Muscle layer of duodenum (tissue), 2 donors: ENCODE measurements at regions not wholly inside any gene's neighbourhood (a gene's known extent, or its start where the extent isn't known, plus 50 kb on each side); places are given as distances from the start of the nearest gene placed in this dataset.

Source experiments
- H3K27ac ChIP-seq: one replicate; pipeline ENCODE4 v1.7.0; 2013; ENCODE audit warnings: mild to moderate bottlenecking, low read length
- H3K27me3 ChIP-seq: one replicate; pipeline ENCODE4 v1.7.0; 2013; ENCODE audit warnings: low read depth, mild to moderate bottlenecking, control low read depth, low read length
- H3K36me3 ChIP-seq, 2 donors: one replicate each; pipeline ENCODE4 v1.7.0; 2013; ENCODE audit warnings: low read length in 2 of 2, control low read depth in 1 of 2, mild to moderate bottlenecking in 1 of 2; ENCODE audit not compliant: insufficient read depth in 2 of 2, control insufficient read depth in 1 of 2
- H3K4me1 ChIP-seq, 2 donors: one replicate each; pipeline ENCODE4 v1.7.0; 2013; ENCODE audit warnings: low read length in 2 of 2, mild to moderate bottlenecking in 2 of 2, control low read depth in 1 of 2, moderate library complexity in 1 of 2; ENCODE audit not compliant: insufficient read depth in 2 of 2, control insufficient read depth in 1 of 2
- H3K4me3 ChIP-seq, 2 donors: one replicate each; pipeline ENCODE4 v1.7.0; 2013; ENCODE audit warnings: low read length in 2 of 2, low read depth in 1 of 2, mild to moderate bottlenecking in 1 of 2
- H3K9me3 ChIP-seq, 2 donors: one replicate each; pipeline ENCODE4 v1.7.0; 2013; ENCODE audit warnings: low read length in 2 of 2, control low read depth in 1 of 2, mild to moderate bottlenecking in 1 of 2; ENCODE audit not compliant: control insufficient read depth in 1 of 2
- donor health status: healthy.

DNA sequence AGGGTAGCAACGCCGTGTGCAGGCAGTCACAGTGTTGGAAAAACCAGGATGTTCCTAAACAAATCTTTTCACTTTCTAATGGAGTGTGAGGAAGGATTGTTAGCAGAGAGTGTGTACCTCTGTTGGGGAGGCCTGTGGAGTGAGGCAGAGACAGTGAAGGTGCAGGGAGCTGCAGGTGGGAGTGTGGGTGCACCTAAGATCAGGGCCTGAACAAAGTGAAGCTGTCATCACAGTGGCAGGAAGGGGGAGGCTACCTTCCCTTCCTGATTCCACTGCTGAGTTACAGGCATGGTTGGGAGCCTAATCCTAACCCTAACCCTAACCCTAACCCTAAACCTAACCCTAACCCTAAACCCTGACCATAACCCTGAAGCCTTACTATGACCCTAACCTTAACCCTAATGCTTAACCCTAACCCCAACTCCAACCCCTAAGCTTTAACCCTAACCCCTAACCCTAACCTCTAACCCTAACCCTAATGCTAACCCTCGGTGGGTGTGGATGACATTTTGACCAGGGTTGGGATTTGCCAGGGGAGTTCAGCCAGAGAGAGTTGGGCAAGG is 158.8 kb upstream of the KLF6 start:
- no peak overlapping the region for H3K27ac ChIP-seq
- no peak overlapping the region for H3K4me3 ChIP-seq
- H3K9me3 ChIP-seq: peaks cover 0 to 5% of the 10 kb centered on the region in 2 donors
- H3K36me3 ChIP-seq: no peaks in the 10 kb centered on the region
- peaks cover 0 to 4% of the 10 kb centered on the region in 2 donors for H3K4me1 ChIP-seq
- no peaks in the 10 kb centered on the region for H3K27me3 ChIP-seq

DNA sequence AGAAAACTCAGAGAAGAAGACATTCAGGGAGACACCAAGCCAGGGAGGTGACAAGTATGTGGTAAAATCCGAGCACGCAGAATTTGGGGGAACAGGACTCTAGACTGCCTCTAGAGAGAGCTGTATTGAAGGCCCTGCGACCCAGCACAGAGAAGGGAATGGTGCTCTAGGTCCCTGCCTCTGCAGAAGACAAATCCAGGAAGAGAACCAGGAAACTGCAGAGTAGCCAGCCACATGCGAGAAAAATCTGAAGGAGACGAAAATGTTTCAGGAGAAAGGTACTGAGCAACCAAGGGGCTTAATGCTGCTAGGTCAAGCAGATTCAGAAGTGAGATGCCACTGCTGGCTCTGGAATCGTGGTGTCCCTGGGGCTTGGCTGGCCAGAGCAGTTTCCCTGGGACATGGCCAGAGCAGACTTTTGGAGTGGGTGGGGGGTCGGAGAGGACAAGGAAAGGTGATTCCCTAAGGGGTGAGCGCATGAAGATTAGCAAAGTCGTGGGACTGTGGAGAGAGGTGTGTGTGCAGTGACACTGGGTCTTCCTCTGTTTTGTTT is 158.0 kb upstream of the KLF6 start:
- H3K9me3 ChIP-seq: peaks cover 0 to 5% of the 10 kb centered on the region in 2 donors
- no peaks in the 10 kb centered on the region for H3K27me3 ChIP-seq
- no peaks in the 10 kb centered on the region for H3K36me3 ChIP-seq
- H3K4me3 ChIP-seq: no peak overlapping the region
- no peak overlapping the region for H3K27ac ChIP-seq
- H3K4me1 ChIP-seq: peaks cover 0 to 4% of the 10 kb centered on the region in 2 donors

DNA sequence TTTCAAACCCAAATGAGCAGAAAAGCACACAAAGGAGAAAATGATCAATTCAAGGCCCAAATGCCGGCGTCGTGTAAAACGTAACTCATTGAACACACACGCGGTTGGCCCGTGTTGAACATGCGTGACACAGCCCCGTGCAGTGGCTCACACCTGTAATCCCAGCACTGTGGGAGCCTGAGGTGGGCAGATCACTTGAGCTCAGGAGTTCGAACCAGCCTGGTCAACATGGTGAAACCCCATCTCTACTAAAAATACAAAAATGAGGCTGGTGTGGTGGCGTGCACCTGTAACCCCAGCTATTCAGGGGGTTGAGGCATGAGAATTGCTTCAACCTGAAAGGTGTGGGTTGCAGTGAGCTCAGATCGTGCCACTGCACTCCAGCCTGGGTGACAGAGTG is 156.7 kb upstream of the KLF6 start:
- peaks cover 0 to 5% of the 10 kb centered on the region in 2 donors for H3K9me3 ChIP-seq
- no peak overlapping the region for H3K27ac ChIP-seq
- no peak overlapping the region for H3K4me3 ChIP-seq

DNA sequence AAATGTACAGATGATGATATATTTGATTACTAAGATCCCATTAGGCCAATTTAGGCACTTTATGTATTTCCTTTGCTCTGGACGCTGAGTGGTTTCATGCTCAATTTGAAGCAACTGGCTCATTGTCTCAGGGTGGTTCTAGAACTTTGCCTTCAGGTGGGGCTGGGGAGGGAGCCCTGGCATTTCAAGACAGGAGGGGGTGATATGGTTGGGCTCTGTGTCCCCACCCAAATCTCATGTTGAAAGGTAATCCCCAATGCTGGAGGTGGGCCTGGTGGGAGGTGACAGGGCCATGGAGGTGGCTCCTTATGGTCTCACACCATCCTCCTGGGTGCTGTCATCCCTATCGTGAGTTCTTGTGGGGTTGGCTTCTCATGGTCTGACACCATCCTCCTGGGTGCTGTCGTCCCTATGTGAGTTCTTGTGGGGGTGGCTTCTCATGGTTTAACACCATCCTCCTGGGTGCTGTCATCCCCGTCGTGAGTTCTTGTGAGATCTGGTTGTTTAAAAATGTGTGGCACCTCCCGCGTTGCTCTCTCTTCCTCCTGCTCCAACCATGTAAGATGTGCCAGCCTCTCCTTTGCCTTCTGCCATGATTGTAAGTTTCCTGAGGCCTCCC is 151.5 kb upstream of the KLF6 start:
- peaks cover 0 to 5% of the 10 kb centered on the region in 2 donors for H3K36me3 ChIP-seq
- H3K9me3 ChIP-seq: no peaks in the 10 kb centered on the region
- H3K27me3 ChIP-seq: no peaks in the 10 kb centered on the region
- no peak overlapping the region for H3K4me3 ChIP-seq
- peak overlapping the region; percentile 68 for H3K27ac ChIP-seq
- H3K4me1 ChIP-seq: no peaks in the 10 kb centered on the region

More for the DNA sequence above, 156.7 kb upstream of the KLF6 start:
- Histone ChIP-seq H3K36me3 (no peaks in the 10 kb centered on the region), H3K4me1 (peaks cover 0 to 4% of the 10 kb centered on the region in 2 donors), H3K27me3 (no peaks in the 10 kb centered on the region)

DNA sequence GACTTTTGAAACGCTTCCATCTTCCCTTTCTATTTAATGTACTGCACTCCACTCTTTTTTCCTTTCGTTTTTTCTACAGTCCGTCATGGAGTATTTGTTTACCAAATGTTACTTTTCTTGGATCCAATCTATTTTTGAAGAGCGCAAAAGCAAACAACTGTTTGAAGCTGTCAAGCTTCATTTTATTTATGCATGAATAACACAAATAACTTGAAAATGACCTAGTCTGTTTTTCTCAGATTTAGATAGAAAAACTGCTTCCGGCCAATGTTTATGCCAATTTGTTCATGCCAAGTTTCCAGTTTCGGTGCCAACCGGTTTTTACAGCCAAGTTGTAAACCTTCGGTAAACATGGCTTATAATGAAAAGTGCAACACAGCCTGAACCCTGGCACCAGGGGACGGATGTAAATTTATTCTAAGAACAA is 150.9 kb upstream of the KLF6 start:
- no peaks in the 10 kb centered on the region for H3K4me1 ChIP-seq
- no peak overlapping the region for H3K4me3 ChIP-seq
- no peaks in the 10 kb centered on the region for H3K27me3 ChIP-seq
- peaks cover 0 to 5% of the 10 kb centered on the region in 2 donors for H3K36me3 ChIP-seq
- no peaks in the 10 kb centered on the region for H3K9me3 ChIP-seq
- H3K27ac ChIP-seq: peak overlapping the region; percentile 68

DNA sequence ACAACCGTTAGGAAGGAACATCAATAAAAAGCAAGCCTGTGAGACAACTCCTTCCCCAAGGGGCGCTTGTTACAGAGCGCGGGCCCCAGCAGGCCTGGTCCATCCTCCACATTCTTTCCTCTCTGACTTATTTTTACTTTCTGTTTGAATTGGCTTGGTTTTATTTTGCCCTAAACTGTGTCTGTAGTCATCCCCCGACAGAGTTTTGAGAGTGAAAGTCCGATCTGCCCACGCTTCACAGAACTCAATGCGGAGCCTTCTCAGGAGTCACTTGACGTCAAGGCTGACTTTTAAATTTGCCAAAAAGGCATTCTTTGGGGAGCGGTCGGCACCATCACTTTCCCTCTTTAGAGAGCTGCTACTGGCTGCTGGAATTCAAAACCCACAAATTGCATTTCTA is 150.1 kb upstream of the KLF6 start:
- no peaks in the 10 kb centered on the region for H3K9me3 ChIP-seq
- H3K27me3 ChIP-seq: no peaks in the 10 kb centered on the region
- no peak overlapping the region for H3K4me3 ChIP-seq
- H3K4me1 ChIP-seq: no peaks in the 10 kb centered on the region
- H3K36me3 ChIP-seq: peaks cover 0 to 5% of the 10 kb centered on the region in 2 donors
- H3K27ac ChIP-seq: peak overlapping the region; percentile 68

DNA sequence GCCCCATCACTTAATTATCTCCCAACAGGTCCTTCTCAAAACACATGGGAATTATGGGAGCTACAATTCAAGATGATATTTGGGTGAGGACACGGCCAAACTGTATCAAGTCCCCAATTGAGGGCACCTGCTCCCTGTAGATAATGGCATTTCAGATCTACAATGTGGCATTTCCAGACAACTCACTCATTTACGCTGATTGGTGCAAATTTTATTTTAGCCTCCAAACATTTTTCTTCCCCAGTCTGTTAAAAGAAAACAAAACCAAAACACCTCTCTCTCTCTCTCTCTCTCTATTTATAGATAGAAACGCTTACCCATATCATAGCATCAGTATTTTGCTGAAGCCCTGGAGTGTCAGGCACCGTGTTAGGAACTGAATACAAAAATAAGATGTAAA is 148.7 kb upstream of the KLF6 start:
- Histone ChIP-seq H3K27ac (no peak overlapping the region), H3K36me3 (peaks cover 0 to 5% of the 10 kb centered on the region in 2 donors), H3K4me3 (no peak overlapping the region), H3K9me3 (no peaks in the 10 kb centered on the region), H3K27me3 (no peaks in the 10 kb centered on the region), H3K4me1 (no peaks in the 10 kb centered on the region)

DNA sequence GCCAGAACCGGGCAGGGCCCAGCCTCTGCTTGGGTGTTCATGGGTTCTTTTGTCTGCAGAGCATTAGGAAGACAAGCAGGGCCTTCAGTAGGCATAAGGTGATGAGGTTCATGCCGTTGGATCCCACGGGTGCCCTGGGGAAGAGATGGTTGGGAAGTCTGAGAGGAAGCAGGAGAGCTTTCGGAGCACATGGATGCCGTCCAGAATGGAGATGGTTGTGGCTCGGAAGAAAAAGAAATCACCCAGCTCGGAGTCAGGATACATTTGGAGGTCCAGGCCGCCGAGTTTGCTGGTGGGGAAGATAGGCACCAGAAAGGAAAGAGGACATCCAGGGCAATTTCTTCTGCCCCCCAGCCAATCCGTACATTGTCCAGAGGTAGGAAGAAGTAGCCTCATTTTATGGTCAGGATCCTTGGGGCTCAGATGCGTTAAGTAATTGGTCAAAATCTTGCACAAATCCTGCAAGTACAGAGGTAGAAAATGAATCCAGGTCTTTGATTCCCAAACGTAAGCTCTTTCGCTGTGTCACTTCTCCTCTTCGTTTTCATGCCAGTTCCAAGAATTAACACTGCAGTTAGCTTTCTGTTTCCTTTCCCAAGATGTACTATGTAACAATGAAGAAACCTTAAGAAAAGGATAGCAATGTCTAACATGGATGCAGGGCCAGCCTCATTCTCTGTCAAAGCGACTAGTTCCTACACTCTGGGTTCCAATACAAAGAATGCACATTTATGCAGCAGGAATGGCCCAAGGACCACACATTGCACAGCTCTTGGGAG is 147.8 kb upstream of the KLF6 start:
- H3K27me3 ChIP-seq: no peaks in the 10 kb centered on the region
- H3K9me3 ChIP-seq: no peaks in the 10 kb centered on the region
- H3K27ac ChIP-seq: no peak overlapping the region
- peaks cover 0 to 5% of the 10 kb centered on the region in 2 donors for H3K36me3 ChIP-seq
- H3K4me3 ChIP-seq: no peak overlapping the region
- no peaks in the 10 kb centered on the region for H3K4me1 ChIP-seq

DNA sequence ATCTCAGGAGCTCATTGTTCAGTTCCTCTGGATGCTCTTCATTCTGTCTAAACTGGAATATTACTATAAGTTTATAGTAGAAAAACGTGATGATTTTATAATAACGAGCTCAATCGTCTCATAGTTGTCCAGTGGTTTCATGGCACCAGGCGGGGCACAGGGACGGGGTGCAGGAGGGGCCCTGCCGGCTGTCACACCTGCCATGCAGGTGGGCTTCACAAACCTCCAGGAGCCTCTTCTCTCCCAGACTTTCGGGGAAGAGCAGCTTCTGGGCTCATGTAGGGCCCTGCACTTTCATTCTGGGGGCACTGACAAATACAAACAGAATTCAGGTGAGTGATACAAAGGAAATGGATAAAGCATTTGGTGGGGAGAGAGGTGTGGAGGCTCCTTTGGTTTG is 146.9 kb upstream of the KLF6 start:
- Histone ChIP-seq H3K36me3 (peaks cover 0 to 5% of the 10 kb centered on the region in 2 donors), H3K4me3 (no peak overlapping the region), H3K4me1 (no peaks in the 10 kb centered on the region), H3K9me3 (no peaks in the 10 kb centered on the region), H3K27ac (no peak overlapping the region), H3K27me3 (no peaks in the 10 kb centered on the region)

DNA sequence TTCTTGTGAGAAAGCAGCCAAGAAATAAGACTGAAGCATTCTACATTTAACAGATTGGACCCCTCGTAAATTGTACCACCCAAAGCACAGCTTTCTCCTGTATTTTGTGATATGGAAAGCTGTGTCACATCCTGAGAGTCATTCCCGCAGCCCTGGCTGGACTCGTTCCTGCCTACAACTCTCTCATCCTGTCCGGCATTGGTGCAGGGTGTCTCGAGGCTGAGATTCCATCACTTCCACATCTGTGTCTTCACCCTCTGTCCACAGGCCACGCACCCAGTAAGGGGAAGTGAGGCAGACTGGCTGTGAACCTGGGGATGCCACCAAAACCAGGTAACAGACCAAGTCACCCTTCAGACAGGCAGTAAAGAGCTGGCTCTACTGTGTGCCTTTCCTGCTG is 146.2 kb upstream of the KLF6 start:
- Histone ChIP-seq H3K27me3 (no peaks in the 10 kb centered on the region), H3K4me1 (no peaks in the 10 kb centered on the region), H3K4me3 (no peak overlapping the region), H3K9me3 (no peaks in the 10 kb centered on the region), H3K27ac (no peak overlapping the region), H3K36me3 (peaks cover 0 to 5% of the 10 kb centered on the region in 2 donors)

DNA sequence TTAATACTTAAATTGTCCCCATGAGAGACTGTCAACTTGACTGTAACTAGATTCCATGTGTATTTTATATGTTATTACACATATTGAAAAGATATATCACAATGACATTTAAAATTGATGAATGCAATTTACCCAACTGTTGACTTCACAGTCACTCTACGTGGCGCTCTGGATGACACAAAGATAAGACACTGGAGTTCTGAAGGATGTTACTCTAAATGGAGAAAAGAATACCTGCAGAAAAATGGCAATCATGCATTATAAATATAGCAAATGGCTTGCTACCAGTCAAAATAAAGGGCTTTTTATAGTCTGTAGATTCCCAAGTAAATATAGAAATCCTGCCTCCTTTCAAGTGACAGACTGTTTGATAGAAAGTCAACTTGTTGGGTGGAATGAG is 143.6 kb upstream of the KLF6 start:
- Histone ChIP-seq H3K27ac (no peak overlapping the region), H3K4me1 (no peaks in the 10 kb centered on the region), H3K9me3 (no peaks in the 10 kb centered on the region), H3K27me3 (no peaks in the 10 kb centered on the region), H3K4me3 (no peak overlapping the region), H3K36me3 (no peaks in the 10 kb centered on the region)
